Heart left ventricle (tissue), 13 donors: ENCODE measurements at regions not wholly inside any gene's neighbourhood (a gene's known extent, or its start where the extent isn't known, plus 50 kb on each side); places are given as distances from the start of the nearest gene placed in this dataset.

Experiments used
- POLR2A ChIP-seq, 2 donors: fragments of 450-650 bp; IDR thresholded peaks; one replicate each; pipeline ENCODE4 v1.6.1; 2017; ENCODE audit warnings: antibody characterized with exemption in 2 of 2, mild to moderate bottlenecking in 2 of 2, moderate library complexity in 2 of 2
- TF ChIP-seq, protein P1 (sequence below), 12 donors: fragments of 200-600 bp; sonication (generic) in 4 of 12; IDR thresholded peaks; one replicate each; pipeline versions ENCODE4 v1.5.0 to v1.8.0; 2018 to 2022; ENCODE audit warnings: antibody characterized with exemption in 12 of 12, mild to moderate bottlenecking in 5 of 12
- donor health status: ischemic (EF 13 %, LVEDD 7.1; RV severe dilation, severe dysfunction).
- donor health status: DM: no; HTN: yes; CAD: no.
- donor health status: DM: no; HTN: no; CAD: no.
- donor health status: ischemic (EF 25% LVEDD 6.9; RV normal size, moderate dysfunction).
- donor health status: ischemic (EF 25% LVEDD 5.7; RV mildly dilated, moderate dysfunction).
- donor health status: ischemic (EF 35%, LVEDD 5.7; RV mildly dilated, moderate dysfunction).
- donor health status: nonischemic (EF 11% LVEDD 7.7; RV severe dilation, severe dysfunction).
- donor health status: DM: yes; HTN: yes; CAD: no.
- donor health status: PGD.
- donor health status: ischemic (EF 29% LVEDD 5.4; RV normal size, mild dysfunction).
- donor health status: nonischemic (EF 23%, LVEDD 6.1; RV moderate dilation, normal function).

DNA sequence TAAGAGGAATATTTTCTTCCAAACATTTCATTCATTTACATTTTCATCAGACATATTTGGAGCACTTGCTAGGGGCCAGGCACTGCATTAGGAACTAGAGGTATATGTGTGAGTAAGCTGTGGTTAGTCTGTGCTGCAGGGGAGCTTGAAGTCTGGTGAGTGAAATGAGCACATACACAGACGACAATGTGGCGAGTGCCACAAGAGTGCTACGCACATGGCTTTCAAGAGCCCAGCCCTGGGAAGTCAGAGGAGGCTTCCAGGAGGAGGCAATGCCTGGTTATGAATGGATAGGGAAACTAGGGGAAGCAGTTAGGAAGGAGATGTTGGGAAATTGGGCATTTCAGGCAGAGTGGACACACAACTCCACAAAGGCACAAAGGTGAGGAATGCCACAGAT, 171.8 kb downstream of the IER5 start:
- TF ChIP-seq, protein P1, sequence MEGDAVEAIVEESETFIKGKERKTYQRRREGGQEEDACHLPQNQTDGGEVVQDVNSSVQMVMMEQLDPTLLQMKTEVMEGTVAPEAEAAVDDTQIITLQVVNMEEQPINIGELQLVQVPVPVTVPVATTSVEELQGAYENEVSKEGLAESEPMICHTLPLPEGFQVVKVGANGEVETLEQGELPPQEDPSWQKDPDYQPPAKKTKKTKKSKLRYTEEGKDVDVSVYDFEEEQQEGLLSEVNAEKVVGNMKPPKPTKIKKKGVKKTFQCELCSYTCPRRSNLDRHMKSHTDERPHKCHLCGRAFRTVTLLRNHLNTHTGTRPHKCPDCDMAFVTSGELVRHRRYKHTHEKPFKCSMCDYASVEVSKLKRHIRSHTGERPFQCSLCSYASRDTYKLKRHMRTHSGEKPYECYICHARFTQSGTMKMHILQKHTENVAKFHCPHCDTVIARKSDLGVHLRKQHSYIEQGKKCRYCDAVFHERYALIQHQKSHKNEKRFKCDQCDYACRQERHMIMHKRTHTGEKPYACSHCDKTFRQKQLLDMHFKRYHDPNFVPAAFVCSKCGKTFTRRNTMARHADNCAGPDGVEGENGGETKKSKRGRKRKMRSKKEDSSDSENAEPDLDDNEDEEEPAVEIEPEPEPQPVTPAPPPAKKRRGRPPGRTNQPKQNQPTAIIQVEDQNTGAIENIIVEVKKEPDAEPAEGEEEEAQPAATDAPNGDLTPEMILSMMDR (IDR thresholded peaks at IDR 0.05): no peak
- TF ChIP-seq POLR2A (IDR thresholded peaks at IDR 0.05): no peak
